ENCODE measurements at regions not wholly inside any gene's neighbourhood (a gene's known extent, or its start where the extent isn't known, plus 50 kb on each side); places are given as distances from the start of the nearest gene placed in this dataset.

DNA sequence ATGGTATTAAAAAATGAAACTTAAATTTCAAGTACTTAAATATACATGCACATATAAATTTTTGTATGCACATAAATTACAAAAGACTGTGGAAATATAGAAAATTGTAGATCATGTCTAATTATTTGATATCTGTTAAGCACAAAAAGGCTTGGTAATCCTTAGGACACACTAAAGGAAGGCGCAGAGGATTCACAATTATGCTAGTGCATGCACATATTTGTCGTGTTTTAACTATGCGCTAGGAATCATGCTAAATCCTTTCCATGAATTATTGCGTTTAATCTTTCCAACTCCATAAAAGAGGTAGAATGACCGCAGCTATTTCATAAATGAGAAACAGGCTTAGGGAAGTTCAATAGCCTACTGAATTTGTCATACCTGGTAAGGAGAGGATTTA lies 244.1 kb upstream of the ITGA1 start:
- no peak overlapping the region for H3K4me3 ChIP-seq (replicated peaks; ENCODE audit: low read depth, low read length)
- no peak for TF ChIP-seq CTCF (IDR thresholded peaks at IDR 0.05; ENCODE audit: low read length, missing control alignments)
- no peak for DNase-seq (ENCODE audit: low read depth)

DNA sequence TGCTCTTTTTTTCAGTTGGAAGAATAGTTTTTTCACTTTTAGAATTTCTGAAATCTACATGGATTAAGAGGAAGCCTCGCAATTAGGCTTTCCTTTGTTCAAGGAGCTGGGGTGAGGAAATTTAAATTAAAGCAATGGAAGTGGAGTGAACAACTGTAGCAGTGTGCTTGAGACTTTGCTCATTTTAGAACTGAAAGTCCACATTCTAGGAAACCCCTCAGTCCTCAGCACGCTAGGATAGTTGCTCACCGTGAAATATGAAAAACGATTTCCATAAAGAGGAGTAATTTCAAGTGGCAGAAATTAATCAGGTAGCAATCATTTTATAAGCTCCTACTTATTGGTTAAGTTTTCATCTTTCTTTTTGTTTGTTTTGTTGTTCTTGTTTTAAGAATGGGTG lies 243.0 kb upstream of the ITGA1 start:
- no peak overlapping the region for H3K4me3 ChIP-seq (replicated peaks; ENCODE audit: low read depth, low read length)
- TF ChIP-seq CTCF (IDR thresholded peaks at IDR 0.05; ENCODE audit: low read length, missing control alignments): no peak
- no peak for DNase-seq (ENCODE audit: low read depth)

DNA sequence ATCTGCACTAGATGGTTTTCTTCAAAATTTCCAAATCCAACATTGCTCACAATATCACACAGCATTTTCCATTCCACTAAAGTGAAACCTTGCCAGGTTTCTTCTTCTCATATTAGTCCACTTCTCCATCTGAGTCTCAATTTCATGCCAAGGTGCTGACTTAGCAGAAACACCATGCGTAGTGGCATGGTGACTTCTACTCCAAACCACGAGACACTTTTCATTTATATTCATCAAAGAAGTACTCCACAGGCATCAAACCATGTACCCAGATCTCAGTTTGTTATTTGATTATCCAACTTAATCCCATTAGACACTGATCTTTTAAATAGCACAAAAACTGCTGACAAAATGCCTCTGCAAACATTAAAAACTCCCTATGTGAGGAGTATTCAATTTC lies 233.4 kb upstream of the ITGA1 start:
- TF ChIP-seq CTCF (IDR thresholded peaks at IDR 0.05; ENCODE audit: low read length, missing control alignments): no peak
- DNase-seq (ENCODE audit: low read depth): no peak
- H3K4me3 ChIP-seq (replicated peaks; ENCODE audit: low read depth, low read length): no peak overlapping the region

DNA sequence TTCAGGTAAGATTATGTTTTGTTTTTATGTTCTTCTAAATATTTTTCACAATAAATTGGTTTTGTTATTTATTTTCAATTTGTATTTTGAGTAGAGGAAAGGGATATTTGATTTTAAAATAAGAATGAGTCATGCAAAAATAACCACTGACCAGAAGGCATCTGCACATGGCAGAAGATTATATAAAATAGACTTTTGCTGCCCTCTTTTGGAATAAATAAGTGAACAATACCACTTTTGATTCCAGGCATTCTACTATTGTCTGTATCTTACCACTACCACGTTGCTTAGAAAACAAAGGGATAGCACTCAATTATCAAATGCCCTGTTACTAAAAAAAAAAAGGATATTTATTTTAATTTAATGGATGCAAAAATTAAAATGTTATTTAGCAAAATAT lies 227.3 kb upstream of the ITGA1 start:
- no peak overlapping the region for H3K4me3 ChIP-seq (replicated peaks; ENCODE audit: low read depth, low read length)
- DNase-seq (ENCODE audit: low read depth): peak; percentile 6
- TF ChIP-seq CTCF (IDR thresholded peaks at IDR 0.05; ENCODE audit: low read length, missing control alignments): no peak

GRCh38 chr5:52562473-52562872 lies 225.2 kb upstream of the ITGA1 start:
- DNase-seq (ENCODE audit: low read depth): no peak
- no peak for TF ChIP-seq CTCF (IDR thresholded peaks at IDR 0.05; ENCODE audit: low read length, missing control alignments)
- no peak overlapping the region for H3K4me3 ChIP-seq (replicated peaks; ENCODE audit: low read depth, low read length)

- no peak overlapping the region for H3K4me3 ChIP-seq (replicated peaks; ENCODE audit: low read depth, low read length)
- no peak for DNase-seq (ENCODE audit: low read depth)
- TF ChIP-seq CTCF (IDR thresholded peaks at IDR 0.05; ENCODE audit: low read length, missing control alignments): no peak
These were observed 223.1 kb upstream of the ITGA1 start for GRCh38 chr5:52564587-52564986.

DNA sequence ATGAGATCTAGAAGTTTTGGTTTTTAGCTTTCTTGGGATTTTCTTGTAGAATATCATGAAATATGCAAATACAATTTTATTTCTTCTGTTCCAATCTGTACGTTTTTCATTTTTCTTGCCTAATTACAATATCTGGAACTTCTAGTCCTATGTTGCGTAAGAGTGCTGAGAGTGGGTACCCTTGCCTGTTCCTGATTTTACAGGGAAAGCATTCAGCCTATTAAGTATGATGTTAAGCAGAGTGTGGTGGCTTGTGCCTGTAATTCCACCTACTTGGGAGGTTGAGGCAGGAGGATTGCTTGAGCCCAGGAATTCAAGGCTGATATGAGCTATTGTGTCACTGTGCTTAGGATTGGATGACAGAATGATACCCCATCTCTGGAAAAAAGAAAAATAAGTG lies 210.2 kb upstream of the ITGA1 start:
- DNase-seq (ENCODE audit: low read depth): no peak
- TF ChIP-seq CTCF (IDR thresholded peaks at IDR 0.05; ENCODE audit: low read length, missing control alignments): no peak
- H3K4me3 ChIP-seq (replicated peaks; ENCODE audit: low read depth, low read length): no peak overlapping the region
